GM18873 (cell line): ENCODE measurements at regions not wholly inside any gene's neighbourhood (a gene's known extent, or its start where the extent isn't known, plus 50 kb on each side); places are given as distances from the start of the nearest gene placed in this dataset.
"Not testable (repeated sequence)": the region's sequence is repeated elsewhere in the genome, so short reads cannot be mapped to it uniquely, and the experiment has no call there.

Experiments used
- ATAC-seq: cut with Tn5 transposase; IDR thresholded peaks from one replicate; pipeline ENCODE4 v1.9.1; 2021; ENCODE audit warnings: mild to moderate bottlenecking, moderate library complexity, moderate number of reproducible peaks; ENCODE audit not compliant: unreplicated experiment, low FRiP score

GRCh38 chr2:87587934-87588333 is 160.0 kb upstream of the PLGLB2 start:
- not testable (repeated sequence) for ATAC-seq

- not testable (repeated sequence) for ATAC-seq
Observed at GRCh38 chr2:87592974-87593373, 154.9 kb upstream of the PLGLB2 start.

- ATAC-seq: not testable (repeated sequence)
Observed at GRCh38 chr2:87593784-87594610, 153.9 kb upstream of the PLGLB2 start.

- not testable (repeated sequence) for ATAC-seq
Observed at GRCh38 chr2:87594611-87594992, 153.3 kb upstream of the PLGLB2 start.

- not testable (repeated sequence) for ATAC-seq
Observed at GRCh38 chr2:87595017-87595416, 152.9 kb upstream of the PLGLB2 start.

GRCh38 chr2:87600961-87601360 is 146.9 kb upstream of the PLGLB2 start:
- ATAC-seq: not testable (repeated sequence)

- not testable (repeated sequence) for ATAC-seq
Observed at GRCh38 chr2:87602118-87602517, 145.8 kb upstream of the PLGLB2 start.

GRCh38 chr2:87602728-87603127 is 145.2 kb upstream of the PLGLB2 start:
- not testable (repeated sequence) for ATAC-seq

GRCh38 chr2:87603418-87604278 is 144.2 kb upstream of the PLGLB2 start:
- ATAC-seq: not testable (repeated sequence)

- not testable (repeated sequence) for ATAC-seq
Observed at GRCh38 chr2:87604279-87604818, 143.5 kb upstream of the PLGLB2 start.

- not testable (repeated sequence) for ATAC-seq
Observed at GRCh38 chr2:87604980-87605379, 142.9 kb upstream of the PLGLB2 start.

GRCh38 chr2:87608377-87609166 is 139.3 kb upstream of the PLGLB2 start:
- ATAC-seq: not testable (repeated sequence)

GRCh38 chr2:87610974-87611373 is 136.9 kb upstream of the PLGLB2 start:
- not testable (repeated sequence) for ATAC-seq

GRCh38 chr2:87611416-87611815 is 136.5 kb upstream of the PLGLB2 start:
- not testable (repeated sequence) for ATAC-seq

GRCh38 chr2:87611956-87612355 is 135.9 kb upstream of the PLGLB2 start:
- ATAC-seq: not testable (repeated sequence)

- not testable (repeated sequence) for ATAC-seq
Observed at GRCh38 chr2:87614829-87615434, 133.0 kb upstream of the PLGLB2 start.

- not testable (repeated sequence) for ATAC-seq
Observed at GRCh38 chr2:87619121-87619520, 128.8 kb upstream of the PLGLB2 start.

- ATAC-seq: not testable (repeated sequence)
Observed at GRCh38 chr2:87621139-87621538, 126.7 kb upstream of the PLGLB2 start.

- ATAC-seq: not testable (repeated sequence)
Observed at GRCh38 chr2:87622720-87623119, 125.2 kb upstream of the PLGLB2 start.
